ENCODE measurements at regions not wholly inside any gene's neighbourhood (a gene's known extent, or its start where the extent isn't known, plus 50 kb on each side); places are given as distances from the start of the nearest gene placed in this dataset.

DNA sequence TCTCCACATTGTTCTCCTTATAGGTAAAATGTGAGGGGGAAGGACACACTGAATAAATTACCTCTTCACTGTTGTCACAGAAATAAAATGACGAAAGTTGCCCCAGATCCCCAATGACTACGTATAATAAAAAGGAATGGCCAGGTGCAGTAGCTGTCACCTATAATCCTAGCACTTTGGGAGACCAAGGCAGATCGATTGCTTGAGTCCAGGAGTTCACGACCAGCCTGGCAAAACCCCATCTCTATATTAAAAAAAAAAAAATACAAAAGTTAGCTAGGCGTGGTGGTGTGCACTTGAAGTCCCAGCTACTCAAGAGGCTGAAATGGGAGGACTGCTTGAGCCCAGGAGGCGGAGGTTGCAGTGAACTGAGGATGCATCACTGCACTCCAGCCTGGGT lies 82.2 kb upstream of the APC start:
- 90% methylated on average over 6 of the region's 6 CpGs for WGBS
- Histone ChIP-seq H3K27ac (no peak overlapping the region), H3K36me3 (no peaks in the 10 kb centered on the region), H3K4me1 (replicated peaks) (no peaks in the 10 kb centered on the region), H3K9me3 (no peaks in the 10 kb centered on the region), H3K27me3 (replicated peaks; ENCODE audit: insufficient read depth) (no peaks in the 10 kb centered on the region), H3K4me3 (no peak overlapping the region)
- no peak for DNase-seq (ENCODE audit: low spot score)
- TF ChIP-seq POLR2A (IDR thresholded peaks at IDR 0.05) (no peak), POLR2AphosphoS5 (IDR thresholded peaks at IDR 0.05) (no peak)
- TF ChIP-seq, protein P1, sequence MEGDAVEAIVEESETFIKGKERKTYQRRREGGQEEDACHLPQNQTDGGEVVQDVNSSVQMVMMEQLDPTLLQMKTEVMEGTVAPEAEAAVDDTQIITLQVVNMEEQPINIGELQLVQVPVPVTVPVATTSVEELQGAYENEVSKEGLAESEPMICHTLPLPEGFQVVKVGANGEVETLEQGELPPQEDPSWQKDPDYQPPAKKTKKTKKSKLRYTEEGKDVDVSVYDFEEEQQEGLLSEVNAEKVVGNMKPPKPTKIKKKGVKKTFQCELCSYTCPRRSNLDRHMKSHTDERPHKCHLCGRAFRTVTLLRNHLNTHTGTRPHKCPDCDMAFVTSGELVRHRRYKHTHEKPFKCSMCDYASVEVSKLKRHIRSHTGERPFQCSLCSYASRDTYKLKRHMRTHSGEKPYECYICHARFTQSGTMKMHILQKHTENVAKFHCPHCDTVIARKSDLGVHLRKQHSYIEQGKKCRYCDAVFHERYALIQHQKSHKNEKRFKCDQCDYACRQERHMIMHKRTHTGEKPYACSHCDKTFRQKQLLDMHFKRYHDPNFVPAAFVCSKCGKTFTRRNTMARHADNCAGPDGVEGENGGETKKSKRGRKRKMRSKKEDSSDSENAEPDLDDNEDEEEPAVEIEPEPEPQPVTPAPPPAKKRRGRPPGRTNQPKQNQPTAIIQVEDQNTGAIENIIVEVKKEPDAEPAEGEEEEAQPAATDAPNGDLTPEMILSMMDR (IDR thresholded peaks at IDR 0.05): no peak
- intact Hi-C loops (cut with DNase I): no loop called here

DNA sequence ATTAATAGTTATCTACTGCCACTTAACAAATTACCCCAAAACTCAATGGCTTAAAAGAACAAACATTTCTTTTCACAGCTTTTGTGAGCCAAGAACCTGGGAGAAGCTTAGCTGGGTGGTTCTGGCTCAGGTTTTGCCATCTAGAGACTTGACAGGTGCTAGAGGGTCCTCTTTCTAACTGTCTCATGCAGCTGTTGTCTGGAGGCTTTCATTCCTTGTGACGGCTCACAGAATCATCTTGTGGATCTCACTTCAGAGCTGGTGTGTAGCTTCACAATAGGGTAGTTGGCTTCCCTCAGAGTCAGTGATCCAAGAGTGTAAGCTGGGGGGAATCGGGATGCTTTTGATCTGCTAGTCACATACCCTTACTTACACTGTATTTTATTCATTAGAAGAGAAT lies 81.2 kb upstream of the APC start:
- H3K36me3 ChIP-seq: no peaks in the 10 kb centered on the region
- no peak overlapping the region for H3K4me3 ChIP-seq
- H3K4me1 ChIP-seq (replicated peaks): no peaks in the 10 kb centered on the region
- intact Hi-C loops (cut with DNase I): no loop called here
- 88% methylated on average over 2 of the region's 2 CpGs for WGBS
- H3K27me3 ChIP-seq (replicated peaks; ENCODE audit: insufficient read depth): no peaks in the 10 kb centered on the region
- H3K27ac ChIP-seq: no peak overlapping the region
- no peak for DNase-seq (ENCODE audit: low spot score)
- H3K9me3 ChIP-seq: no peaks in the 10 kb centered on the region
- TF ChIP-seq, protein P1 (IDR thresholded peaks at IDR 0.05): no peak
- TF ChIP-seq POLR2AphosphoS5 (IDR thresholded peaks at IDR 0.05) (no peak), POLR2A (IDR thresholded peaks at IDR 0.05) (no peak)

DNA sequence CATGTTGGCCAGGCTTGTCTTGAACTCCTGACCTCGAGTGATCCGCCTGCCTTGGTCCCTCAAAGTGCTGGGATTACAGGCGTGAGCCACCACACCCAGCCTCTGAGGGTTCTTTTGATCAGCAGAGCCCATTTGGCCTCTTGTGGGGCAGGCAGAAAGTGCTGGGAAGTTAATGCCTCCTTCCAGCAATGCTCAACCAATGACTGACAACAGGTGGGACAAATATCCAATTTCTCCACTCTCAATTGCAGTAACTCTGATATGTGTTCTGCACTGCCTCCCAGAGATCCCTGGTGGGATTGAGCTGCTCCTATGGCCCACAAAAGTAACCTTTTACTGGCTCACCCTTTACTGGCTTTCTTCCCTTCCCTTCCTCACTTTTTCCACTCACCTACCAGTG lies 79.9 kb upstream of the APC start:
- Histone ChIP-seq H3K9me3 (no peaks in the 10 kb centered on the region), H3K4me3 (no peak overlapping the region), H3K4me1 (replicated peaks) (no peaks in the 10 kb centered on the region), H3K27ac (no peak overlapping the region), H3K27me3 (replicated peaks; ENCODE audit: insufficient read depth) (no peaks in the 10 kb centered on the region), H3K36me3 (no peaks in the 10 kb centered on the region)
- intact Hi-C loops (cut with DNase I): no loop called here
- no peak for DNase-seq (ENCODE audit: low spot score)
- 100% methylated on average over 3 of the region's 3 CpGs for WGBS
- TF ChIP-seq POLR2A (IDR thresholded peaks at IDR 0.05): no peak
- TF ChIP-seq, protein P1 (IDR thresholded peaks at IDR 0.05): no peak
- TF ChIP-seq POLR2AphosphoS5 (IDR thresholded peaks at IDR 0.05): no peak

DNA sequence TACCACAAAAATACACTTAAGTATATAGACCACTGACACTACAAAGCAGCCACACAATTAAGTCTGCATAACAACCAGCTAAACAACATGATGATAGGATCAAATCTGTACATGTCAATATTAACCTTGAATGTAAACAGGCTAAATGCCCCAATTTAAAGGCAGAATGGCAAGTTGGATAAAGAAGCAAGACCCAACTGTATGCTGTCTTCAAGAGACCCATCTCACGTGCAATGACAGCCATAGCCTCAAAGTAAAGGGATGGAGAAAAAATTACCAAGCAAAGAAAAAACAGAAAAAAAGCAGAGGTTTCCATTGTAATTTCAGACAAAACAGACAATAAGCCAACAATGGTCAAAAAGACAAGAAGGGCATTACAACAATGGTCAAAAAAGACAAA lies 77.3 kb upstream of the APC start:
- Histone ChIP-seq H3K36me3 (no peaks in the 10 kb centered on the region), H3K4me3 (no peak overlapping the region), H3K27me3 (replicated peaks; ENCODE audit: insufficient read depth) (no peaks in the 10 kb centered on the region), H3K9me3 (no peaks in the 10 kb centered on the region), H3K27ac (no peak overlapping the region), H3K4me1 (replicated peaks) (no peaks in the 10 kb centered on the region)
- no peak for TF ChIP-seq POLR2A (IDR thresholded peaks at IDR 0.05)
- TF ChIP-seq, protein P1 (IDR thresholded peaks at IDR 0.05): no peak
- no peak for TF ChIP-seq POLR2AphosphoS5 (IDR thresholded peaks at IDR 0.05)
- intact Hi-C loops (cut with DNase I): no loop called here
- no peak for DNase-seq (ENCODE audit: low spot score)
- WGBS: 84% methylated on average over 1 of the region's 1 CpG

DNA sequence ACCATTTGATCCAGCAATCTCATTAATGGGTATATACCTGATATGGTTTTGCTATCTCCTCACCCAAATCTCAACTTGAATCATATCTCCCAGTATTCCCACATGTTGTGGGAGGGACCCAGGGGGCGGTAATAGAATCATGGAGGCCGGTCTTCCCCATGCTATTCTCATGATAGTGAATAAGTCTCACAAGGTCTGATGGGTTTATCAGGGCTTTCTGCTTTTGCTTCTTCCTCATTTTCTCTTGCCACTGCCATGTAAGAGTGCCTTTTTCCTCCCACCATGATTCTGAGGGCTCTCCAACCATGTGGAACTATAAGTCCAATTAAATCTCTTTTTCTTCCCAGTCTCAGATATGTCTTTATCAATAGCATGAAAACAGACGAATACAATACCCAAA lies 74.5 kb upstream of the APC start:
- Histone ChIP-seq H3K27ac (no peak overlapping the region), H3K27me3 (replicated peaks; ENCODE audit: insufficient read depth) (no peaks in the 10 kb centered on the region), H3K4me3 (no peak overlapping the region), H3K9me3 (no peaks in the 10 kb centered on the region), H3K36me3 (no peaks in the 10 kb centered on the region), H3K4me1 (replicated peaks) (no peaks in the 10 kb centered on the region)
- intact Hi-C loops (cut with DNase I): no loop called here
- TF ChIP-seq POLR2AphosphoS5 (IDR thresholded peaks at IDR 0.05) (no peak), POLR2A (IDR thresholded peaks at IDR 0.05) (no peak)
- TF ChIP-seq, protein P1 (IDR thresholded peaks at IDR 0.05): no peak
- DNase-seq (ENCODE audit: low spot score): no peak
- 90% methylated on average over 3 of the region's 3 CpGs for WGBS

Data from prostate gland (tissue), 2 donors.